ENCODE measurements at regions not wholly inside any gene's neighbourhood (a gene's known extent, or its start where the extent isn't known, plus 50 kb on each side); places are given as distances from the start of the nearest gene placed in this dataset.

DNA sequence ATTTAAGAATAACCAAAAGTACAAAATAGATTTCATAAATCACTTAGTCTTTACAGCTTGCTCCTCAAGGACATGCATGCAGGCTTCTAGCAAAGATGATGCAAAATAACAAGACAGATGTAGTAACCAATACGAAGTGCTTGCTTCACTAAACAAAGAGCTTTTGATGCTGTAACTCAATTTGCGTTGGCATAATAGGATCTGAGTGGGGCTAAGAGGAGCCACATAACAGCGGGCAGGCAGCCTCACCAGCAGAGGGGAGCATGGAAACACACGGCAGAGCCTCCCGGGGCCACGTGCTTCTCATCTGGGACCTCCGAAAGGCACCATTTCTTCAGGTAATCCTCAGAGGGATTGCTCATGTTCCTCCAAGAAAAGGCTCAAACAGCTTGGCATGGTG is 139.7 kb downstream of the C5orf15 start:
- TF ChIP-seq, protein P1, sequence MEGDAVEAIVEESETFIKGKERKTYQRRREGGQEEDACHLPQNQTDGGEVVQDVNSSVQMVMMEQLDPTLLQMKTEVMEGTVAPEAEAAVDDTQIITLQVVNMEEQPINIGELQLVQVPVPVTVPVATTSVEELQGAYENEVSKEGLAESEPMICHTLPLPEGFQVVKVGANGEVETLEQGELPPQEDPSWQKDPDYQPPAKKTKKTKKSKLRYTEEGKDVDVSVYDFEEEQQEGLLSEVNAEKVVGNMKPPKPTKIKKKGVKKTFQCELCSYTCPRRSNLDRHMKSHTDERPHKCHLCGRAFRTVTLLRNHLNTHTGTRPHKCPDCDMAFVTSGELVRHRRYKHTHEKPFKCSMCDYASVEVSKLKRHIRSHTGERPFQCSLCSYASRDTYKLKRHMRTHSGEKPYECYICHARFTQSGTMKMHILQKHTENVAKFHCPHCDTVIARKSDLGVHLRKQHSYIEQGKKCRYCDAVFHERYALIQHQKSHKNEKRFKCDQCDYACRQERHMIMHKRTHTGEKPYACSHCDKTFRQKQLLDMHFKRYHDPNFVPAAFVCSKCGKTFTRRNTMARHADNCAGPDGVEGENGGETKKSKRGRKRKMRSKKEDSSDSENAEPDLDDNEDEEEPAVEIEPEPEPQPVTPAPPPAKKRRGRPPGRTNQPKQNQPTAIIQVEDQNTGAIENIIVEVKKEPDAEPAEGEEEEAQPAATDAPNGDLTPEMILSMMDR (IDR thresholded peaks at IDR 0.05) = no peak
- TF ChIP-seq POLR2A (IDR thresholded peaks at IDR 0.05) = no peak

Measured in uterus (tissue), 2 donors.